GM21529 (cell line): ENCODE measurements at regions not wholly inside any gene's neighbourhood (a gene's known extent, or its start where the extent isn't known, plus 50 kb on each side); places are given as distances from the start of the nearest gene placed in this dataset.

Experiments
- ATAC-seq: cut with Tn5 transposase; IDR thresholded peaks from one replicate; pipeline ENCODE4 v1.9.1; 2021; ENCODE audit not compliant: unreplicated experiment

DNA sequence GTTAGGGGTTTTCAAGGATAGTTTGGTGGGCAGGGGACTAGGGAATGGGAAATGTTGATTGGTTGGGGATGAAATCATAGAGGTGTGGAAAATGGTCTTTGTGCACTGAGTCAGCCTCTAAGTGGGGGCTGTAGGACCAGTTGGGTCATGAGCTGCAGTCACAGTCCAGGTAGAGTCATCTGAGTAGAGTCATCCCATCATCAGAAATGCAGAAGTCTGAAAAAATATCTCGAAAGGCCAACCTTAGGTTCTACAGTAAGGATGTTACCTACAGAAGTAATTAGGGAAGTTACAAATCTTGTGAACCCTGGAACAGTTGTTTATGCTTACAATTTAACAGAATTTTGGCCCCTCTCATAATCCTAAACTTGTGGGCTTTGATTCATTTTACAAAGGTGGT is 63.4 kb upstream of the AP1S2 start:
- no peak for ATAC-seq

DNA sequence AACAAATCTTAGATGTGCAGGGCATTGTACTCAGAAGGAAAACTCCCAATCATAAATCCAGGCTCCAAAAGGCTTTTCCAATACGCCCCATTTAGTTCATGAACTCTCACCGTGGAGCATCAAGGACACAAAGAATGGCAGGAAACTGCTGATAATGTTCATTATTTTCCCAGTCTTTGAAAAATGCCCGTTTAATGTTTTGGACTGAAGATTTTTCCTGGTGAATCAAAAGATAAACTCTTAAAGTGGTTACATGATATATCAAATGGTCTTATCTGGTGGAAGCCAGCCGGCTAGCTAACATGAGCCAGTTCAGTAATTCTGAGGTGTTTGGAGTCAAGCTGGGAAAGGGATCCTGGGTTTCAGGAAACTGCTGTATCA is 62.1 kb upstream of the AP1S2 start:
- ATAC-seq: no peak

DNA sequence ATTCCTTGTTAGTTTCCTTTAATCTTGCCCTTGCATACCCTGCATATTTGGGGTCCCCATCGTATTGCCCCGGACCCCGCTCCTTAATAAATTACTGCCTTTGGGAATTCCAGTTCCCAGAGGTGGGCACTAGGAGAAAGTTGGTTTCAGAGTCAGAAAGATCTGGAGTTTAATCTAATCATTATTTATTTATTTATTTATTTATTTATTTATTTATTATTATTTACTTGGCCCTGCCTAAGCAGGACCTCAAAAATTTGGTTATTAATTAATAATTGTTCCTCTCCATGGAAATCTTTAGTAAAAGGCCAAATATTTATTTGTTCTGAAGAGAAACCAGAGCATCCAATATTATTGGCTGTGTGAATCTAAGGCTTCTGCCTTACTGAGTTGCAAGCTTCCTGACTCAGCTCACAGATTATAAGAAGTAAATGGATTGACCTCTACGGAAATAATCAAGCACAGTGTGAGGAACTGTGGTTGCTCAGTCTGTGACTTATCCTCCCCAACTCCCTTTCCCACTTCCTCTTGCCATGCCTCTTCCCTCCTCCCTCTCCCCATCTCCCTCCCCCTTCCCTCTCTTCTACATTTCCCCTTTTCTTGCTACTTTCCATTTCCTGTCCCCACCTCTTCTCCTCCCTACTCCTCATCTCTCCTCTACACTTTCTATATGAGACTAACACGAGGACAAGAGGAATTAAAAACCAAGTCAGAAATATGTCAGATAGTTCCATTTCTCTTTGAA is 61.5 kb upstream of the AP1S2 start:
- ATAC-seq: no peak

DNA sequence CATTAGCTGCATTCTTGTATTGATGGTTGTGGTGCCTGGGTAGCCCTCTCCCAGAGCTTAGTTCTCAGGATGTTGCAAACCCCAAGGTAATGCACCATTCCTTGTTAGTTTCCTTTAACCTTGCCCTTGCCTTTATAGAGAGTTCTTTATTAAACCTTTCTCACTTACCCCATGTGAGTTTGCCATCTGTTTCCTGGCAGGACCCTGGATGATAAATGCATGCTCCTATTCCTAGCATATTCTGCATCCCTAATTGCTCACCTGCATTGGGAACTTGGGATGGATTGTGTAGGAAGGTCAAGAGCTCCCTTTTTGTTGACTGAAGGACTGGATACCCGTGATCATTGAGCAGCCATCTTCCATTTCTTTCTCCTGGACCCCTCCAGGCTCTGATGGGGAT is 59.9 kb upstream of the AP1S2 start:
- ATAC-seq: no peak

DNA sequence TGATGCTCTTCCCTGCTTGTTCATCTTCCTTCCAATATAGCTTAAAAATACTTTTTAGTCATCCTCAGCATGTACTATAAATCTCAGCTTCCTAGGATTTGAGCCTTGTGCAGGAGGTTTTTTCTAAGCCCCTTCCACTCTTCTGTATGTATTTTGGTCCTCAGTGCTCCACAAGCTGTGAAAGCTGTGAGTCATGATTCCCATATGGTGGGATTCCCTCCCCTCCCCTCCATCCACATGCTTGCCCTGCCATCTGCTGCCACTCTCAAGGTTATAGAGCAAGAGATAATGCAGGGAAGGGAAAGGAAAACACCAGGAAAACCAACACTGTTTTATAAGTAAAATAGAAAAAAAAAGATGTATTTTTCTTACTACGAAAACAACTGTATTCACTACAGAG is 58.5 kb upstream of the AP1S2 start:
- no peak for ATAC-seq

DNA sequence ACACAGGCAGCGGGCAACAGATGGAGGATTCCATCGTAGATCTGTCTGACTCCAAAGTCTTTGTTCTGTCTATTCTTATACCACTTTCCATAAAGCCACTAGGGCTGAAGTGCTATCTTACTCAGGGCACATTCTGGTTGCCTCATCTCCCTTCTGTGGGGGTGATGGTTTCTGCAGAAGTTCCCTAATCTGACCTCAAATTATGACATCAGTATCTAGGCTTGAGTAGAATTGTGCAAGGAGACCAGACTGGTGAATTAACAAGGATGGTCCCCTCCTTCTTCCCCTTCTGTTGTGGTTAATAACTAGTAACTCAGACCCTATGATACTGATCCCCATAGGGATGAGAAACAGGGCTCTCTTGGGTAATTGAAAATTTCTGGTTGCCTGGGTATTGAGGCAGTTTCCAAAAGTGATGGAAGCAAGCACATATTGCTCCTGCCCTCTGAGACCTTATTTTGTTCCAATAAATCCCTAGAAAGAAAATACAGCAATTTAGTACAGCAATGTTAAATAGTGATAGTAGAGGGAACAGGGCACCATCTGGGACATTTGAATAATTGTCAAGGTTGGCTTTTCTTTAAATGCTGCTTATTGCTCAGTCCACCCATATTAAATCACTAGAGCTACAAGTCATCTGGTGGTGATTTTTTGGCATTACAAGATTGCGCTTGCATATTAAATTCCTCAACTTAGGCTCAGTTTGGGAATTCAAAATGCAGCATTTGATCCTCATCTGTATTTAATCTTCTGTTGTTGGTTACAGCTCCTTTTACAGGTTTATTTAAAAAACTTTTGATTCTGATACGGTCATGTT is 57.3 kb upstream of the AP1S2 start:
- ATAC-seq: no peak

DNA sequence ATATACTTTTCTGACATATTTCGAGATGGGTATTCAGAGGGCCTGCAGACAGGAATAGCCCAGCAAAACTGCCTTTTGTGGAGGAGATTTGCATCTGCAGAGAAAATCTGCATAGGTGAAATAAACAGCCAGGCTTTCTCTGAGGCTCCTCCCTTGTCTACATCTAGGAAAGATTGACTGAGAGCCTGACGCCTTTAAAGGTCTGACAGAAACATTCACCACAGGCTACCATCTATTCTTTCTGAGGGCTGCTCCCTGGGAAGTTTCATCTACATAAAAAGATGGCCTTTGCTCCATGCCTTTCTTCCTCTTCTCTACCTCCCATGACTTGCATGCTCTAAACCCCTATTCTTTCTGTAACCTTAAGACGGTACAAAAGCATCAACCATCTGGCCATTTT is 55.0 kb upstream of the AP1S2 start:
- no peak for ATAC-seq

DNA sequence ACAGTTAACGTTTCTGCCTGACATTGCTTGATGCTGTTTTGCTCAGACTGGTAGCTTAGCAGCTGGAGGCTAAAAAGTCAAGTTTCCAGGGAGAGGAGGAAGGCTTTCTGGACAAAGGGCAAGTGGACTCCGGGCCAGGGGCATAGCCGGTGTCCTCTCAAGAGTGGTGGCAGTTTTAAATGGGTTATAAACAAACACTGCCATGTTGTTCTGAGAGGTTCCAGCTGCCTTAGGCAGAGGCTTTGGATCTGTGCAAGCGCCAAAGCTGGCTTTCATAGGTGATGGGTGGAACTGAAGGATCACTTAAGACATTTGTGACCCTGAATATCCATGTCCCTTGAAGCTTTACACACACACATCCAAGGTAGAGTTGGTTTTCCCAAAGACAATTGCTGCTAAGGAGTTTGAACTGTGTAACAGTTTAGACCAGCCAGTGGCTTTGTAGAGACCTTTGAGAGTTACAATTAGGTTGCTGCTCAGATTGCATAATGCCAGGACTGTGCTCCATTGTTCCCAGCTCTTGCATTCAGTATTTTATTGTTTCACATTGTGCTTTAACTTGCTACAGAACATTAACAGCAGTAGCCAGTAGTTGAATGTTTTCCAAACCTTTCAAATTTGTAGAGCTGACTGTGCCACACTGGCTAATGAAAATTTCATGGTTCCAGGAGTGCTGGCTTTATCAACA is 54.1 kb upstream of the AP1S2 start:
- no peak for ATAC-seq

DNA sequence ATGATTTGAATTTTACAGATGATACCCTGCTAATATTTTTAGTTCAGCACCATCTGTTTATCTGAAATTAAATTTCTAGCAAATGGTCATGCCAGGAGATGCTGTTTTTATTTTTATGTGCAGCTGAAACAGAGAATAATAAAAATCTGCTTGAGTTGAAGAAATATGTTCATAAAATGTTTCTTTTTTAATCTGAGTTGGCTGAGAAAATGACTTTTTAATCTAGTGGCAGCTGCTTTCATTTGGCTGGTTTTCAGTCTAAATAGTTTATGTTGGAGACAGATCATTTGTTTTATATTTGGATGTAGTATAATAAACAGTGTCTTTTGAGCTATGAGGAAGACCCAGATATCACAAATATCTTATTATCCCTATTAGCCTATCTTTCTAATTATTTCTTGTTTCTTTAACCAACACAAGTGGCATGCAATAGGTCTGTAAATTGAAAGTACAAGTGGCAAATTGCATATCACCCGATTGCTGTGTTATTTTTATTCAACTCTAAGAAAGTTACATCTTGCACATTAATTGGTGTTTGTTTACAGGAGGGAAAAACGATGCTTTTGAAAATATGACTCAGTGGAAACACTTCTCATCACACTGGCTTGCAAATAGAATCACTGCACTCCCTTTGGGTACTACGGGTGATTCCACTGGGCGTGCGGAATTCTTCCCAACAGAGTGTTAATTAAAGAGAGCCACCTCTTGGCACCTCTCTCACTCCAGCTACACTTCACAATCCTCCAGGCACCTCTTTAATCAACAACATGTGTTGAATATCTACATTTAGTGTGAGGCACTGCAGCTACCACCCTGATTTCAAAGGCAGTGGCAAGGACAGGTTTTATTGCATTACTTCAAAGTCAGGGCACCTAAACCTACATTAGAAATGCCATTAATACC is 51.7 kb upstream of the AP1S2 start:
- no peak for ATAC-seq
